ENCODE measurements at regions not wholly inside any gene's neighbourhood (a gene's known extent, or its start where the extent isn't known, plus 50 kb on each side); places are given as distances from the start of the nearest gene placed in this dataset.
"Not testable (repeated sequence)": the region's sequence is repeated elsewhere in the genome, so short reads cannot be mapped to it uniquely, and the experiment has no call there.

DNA sequence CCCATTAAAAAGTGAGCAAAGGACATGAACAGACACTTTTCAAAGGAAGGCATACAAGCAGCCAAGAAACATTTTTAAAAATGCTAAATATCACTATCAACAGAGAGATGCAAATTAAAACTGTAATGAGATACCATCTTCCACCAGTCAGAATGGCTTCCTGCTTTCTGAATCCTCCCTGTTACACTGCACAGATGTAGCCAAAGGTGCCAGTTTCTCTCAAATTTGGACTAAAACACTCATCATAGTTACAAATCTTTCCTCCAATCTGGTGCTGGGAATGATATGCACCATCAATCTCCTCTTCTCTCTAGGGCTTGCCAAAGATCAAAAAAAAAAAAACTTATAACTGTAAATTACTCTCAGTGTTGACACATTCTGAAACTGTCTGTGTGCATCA is 311.8 kb upstream of the CLEC14A start:
- in situ Hi-C loops (cut with HindIII; ENCODE audit: low pct_unique_long_range_greater_than_20kb, low sequenced_read_pairs), result no loop called here
- no peak for DNase-seq (ENCODE audit: low read depth)

DNA sequence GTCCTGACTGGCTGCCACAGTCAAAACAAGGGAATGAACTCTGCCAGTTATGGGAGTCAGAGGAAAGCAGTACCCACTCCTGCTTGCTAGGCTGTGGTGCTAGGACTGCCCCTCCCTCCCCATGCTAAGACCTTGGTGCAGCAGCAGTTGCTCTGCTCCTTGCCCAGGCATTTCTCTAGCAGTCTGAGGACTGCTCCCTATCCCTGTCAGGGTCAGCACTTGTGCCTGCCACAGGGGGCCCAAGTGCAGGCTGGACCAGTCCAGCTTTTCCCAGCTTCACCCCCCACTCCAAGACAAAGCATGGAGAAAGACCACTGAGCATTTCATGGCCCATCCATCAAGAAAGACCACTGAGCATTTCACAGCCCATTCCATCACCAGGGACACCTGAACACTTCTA is 305.8 kb upstream of the CLEC14A start:
- DNase-seq (ENCODE audit: low read depth), result no peak
- in situ Hi-C loops (cut with HindIII; ENCODE audit: low pct_unique_long_range_greater_than_20kb, low sequenced_read_pairs), result no loop called here

DNA sequence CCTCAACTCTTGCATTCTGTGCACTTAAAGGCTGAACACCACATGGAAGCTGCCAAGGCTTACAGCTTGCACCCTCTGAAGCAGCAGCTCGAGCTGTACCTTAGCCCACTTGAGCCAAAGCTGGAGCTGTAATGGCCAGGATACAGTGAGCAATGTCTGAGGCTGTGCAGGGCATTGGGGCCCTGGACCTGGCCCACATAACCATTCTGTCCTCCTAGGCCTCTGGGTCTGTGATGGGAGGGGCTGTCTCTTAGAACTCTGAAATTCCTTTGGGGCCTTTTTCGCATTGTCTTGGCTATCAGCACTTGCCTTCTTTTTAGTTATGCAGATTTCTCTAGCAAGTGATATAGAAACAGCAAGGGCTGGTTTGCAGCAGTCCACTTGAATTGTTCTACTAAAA is 303.8 kb upstream of the CLEC14A start:
- DNase-seq (ENCODE audit: low read depth), result no peak
- in situ Hi-C loops (cut with HindIII; ENCODE audit: low pct_unique_long_range_greater_than_20kb, low sequenced_read_pairs), result no loop called here

DNA sequence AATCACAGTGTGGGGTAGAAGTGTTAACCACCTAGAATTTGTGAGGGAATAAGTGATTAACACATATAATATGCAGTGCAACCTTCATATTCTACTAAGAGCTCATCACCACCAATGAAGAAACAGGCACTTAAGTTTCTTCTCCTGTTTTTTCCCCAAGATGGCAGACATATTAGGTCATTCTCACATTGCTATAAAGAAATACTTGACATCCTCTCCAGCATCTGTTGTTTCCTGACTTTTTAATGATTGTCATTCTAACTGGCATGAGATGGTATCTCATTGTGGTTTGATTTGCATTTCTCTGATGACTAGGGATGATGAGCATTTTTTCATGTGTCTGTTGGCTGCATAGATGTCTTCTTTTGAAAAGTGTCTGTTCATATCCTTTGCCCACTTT is 301.5 kb upstream of the CLEC14A start:
- DNase-seq (ENCODE audit: low read depth), result not testable (repeated sequence)

DNA sequence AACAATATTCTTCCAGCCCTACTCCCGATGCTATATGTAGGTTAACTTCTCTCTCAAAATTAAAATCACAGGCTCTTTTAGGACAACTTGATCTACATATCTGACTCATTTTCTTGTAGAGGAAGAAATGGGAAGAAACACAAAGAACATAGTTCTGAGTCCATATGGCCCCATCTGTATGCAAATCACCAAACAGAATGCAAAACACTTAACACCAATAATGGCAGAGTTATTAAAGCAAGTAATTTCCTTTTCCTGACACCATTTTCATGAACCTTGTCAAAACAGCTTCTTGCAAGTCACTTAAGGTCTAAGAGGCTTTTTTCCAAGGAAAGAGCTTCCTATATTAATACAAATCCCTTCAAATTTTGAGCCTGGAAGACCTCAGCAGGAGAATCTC is 300.4 kb upstream of the CLEC14A start:
- in situ Hi-C loops (cut with HindIII; ENCODE audit: low pct_unique_long_range_greater_than_20kb, low sequenced_read_pairs), result no loop called here
- DNase-seq (ENCODE audit: low read depth), result no peak

More for the DNA sequence above, 301.5 kb upstream of the CLEC14A start:
- in situ Hi-C loops (cut with HindIII; ENCODE audit: low pct_unique_long_range_greater_than_20kb, low sequenced_read_pairs), result not testable (repeated sequence)

DNA sequence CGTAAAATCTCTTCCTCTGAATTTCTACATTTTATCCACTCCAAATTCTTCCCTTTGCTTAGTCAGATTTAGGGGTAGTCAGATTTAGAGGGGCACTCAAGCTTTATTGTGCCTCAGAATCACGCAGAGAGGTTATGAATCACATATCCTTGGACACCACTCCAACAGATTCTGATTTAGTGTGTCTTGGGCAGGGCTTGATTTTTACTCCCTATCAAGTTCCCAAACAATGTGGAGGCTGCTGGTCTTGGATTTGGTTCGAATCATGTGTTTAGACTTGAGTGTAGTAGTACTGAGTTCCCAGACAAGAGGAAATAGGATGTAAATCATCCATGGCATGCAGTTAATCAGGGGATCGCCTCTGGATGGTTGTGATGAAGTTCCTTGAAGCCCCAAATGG is 298.1 kb upstream of the CLEC14A start:
- in situ Hi-C loops (cut with HindIII; ENCODE audit: low pct_unique_long_range_greater_than_20kb, low sequenced_read_pairs), result no loop called here
- no peak for DNase-seq (ENCODE audit: low read depth)

DNA sequence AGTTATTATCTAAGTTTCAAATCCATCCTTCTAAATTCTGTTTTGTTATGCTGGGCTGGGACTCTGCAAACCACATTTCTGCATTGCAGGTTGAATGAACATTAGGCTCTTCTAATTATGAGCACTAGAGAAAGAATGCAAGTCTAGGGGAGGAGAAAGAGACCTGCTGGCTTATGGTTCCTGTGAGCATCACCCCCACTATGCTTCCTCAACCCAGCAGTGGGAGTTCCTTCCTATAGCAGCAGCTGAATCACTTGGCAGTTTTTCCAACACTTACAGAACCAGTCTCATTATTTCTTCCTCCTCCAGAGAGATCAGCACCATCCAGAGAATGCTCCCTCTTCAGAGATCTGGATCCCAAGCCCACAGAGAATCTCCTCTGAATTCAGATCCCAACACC is 297.7 kb upstream of the CLEC14A start:
- no peak for DNase-seq (ENCODE audit: low read depth)
- in situ Hi-C loops (cut with HindIII; ENCODE audit: low pct_unique_long_range_greater_than_20kb, low sequenced_read_pairs), result no loop called here

DNA sequence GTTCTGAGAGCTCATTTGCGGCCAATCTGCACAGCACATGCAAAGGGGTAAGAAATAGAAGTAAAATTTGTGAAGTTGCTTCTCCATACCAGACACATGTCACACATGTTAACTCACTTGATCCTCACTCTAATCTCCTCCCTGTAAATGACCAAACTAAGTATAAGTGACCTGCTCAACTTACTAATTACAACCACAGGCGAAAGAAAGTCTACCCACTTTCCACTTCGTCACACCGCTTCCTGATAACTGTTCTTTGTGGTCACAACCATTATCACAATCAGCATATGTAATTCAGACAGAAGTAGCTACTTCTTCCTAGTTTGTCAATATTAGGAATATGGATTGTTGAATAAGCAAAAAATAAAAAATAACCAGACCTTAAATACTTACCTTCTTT is 293.7 kb upstream of the CLEC14A start:
- DNase-seq (ENCODE audit: low read depth), result no peak
- in situ Hi-C loops (cut with HindIII; ENCODE audit: low pct_unique_long_range_greater_than_20kb, low sequenced_read_pairs), result no loop called here

DNA sequence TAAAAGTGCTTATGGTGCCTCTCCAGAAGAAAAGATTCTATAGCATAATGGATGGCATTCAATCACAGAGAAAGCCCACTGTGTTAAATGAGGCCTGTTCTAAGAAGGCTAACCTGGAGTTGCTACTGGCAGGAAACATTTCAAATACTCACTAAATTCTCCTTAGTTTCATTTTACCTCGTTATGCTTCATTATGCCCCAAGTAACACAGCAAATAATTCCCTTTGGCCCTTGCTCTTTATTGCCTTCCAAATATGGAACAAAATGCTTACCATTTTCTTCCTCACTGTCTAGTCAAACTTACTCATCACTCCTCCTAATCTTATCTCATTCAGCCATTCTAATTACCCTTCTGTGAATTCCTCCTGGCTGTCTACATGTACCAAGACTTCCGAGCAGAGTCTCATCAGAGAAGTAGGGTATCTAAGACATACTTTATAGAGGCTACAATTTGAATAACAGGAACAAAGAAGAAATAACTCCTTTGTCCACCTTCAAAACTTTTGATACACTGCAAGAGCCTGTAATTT is 292.1 kb upstream of the CLEC14A start:
- DNase-seq (ENCODE audit: low read depth), result no peak
- in situ Hi-C loops (cut with HindIII; ENCODE audit: low pct_unique_long_range_greater_than_20kb, low sequenced_read_pairs), result no loop called here

DNA sequence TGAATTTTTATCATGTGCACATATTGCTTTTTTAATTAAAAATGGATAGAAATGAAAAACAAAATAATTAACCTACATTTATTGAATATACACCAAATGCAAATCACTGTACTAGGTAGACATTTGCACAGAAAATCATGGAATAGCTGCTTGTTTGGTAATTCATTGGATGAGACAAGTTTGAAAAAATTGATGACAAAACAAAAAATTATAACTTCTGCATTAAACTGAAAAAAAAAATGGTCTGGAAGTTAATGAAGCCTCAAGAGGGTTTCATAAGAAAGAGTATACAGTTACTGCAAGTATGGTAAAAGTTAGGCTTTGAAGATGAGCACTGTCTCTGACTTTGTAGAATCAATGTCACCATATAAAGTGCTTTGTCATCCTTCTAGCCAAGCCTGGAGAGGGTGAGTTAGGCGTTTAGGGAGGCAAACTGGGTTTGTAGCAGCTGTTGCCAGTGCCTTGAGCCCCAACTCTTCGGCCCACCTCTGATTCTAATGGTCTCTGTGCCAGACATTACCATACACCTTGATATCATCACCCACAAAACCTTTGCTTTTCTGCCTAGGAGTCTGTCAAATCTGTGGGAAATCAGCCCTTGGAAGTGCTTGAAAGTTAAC is 291.1 kb upstream of the CLEC14A start:
- in situ Hi-C loops (cut with HindIII; ENCODE audit: low pct_unique_long_range_greater_than_20kb, low sequenced_read_pairs), result no loop called here
- no peak for DNase-seq (ENCODE audit: low read depth)

DNA sequence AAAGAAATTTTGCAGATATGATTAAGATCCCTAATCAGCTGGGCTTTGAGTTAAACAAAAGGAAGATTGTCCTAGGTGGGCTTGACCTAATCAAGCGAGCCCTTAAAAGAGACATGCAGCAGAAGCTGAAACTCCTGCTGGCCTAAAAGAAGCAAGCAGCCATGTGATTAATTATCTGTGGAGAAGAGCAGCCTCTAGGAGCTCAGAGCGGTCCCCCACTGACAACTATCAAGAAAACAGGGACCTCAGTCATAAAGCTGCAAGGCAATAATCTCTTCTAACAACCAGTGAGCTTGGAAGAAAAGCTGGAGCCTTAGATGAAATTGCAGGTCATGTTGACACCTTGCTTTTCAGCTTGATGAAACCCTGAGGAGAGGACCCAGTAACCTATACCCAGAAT is 288.9 kb upstream of the CLEC14A start:
- in situ Hi-C loops (cut with HindIII; ENCODE audit: low pct_unique_long_range_greater_than_20kb, low sequenced_read_pairs), result no loop called here

DNA sequence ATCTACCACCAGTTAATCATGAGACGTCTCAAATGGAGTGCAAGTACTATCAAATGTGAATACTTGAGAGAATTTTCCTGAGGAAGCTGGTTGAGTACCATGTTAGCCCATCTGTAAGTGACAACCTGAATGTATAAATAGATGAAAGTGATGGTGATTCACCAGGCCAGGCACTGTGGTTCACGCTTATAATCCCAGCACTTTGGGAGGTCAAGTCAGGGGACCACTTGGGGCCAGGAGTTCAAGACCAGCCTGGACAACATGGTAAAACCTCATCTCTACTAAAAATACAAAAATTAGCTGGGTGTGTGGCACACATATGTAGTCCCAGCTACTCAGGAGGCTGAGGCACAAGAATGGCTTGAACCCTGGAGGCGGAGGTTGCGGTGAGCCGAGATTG is 288.0 kb upstream of the CLEC14A start:
- in situ Hi-C loops (cut with HindIII; ENCODE audit: low pct_unique_long_range_greater_than_20kb, low sequenced_read_pairs); DNase-seq (ENCODE audit: low read depth): not testable (repeated sequence)

More for the DNA sequence above, 288.9 kb upstream of the CLEC14A start:
- DNase-seq (ENCODE audit: low read depth), result no peak

DNA sequence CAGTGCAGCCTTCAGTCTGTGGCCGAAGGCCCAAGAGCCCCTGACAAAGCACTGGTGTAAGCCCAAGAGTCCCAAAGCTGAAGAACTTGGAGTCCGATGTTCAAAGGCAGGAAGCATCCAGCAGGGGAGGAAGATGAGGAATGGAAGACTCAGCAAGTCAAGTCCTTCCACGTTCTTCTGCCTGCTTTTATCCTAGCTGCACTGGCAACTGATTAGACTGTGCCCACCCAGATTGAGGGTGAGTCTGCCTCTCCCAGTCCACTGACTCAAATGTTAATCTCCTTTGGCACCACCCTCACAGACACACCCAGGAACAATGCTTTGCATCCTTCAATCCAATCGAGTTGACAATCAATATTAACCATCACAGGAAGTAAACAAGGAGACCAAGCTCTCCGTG is 282.2 kb upstream of the CLEC14A start:
- DNase-seq (ENCODE audit: low read depth); in situ Hi-C loops (cut with HindIII; ENCODE audit: low pct_unique_long_range_greater_than_20kb, low sequenced_read_pairs): not testable (repeated sequence)

DNA sequence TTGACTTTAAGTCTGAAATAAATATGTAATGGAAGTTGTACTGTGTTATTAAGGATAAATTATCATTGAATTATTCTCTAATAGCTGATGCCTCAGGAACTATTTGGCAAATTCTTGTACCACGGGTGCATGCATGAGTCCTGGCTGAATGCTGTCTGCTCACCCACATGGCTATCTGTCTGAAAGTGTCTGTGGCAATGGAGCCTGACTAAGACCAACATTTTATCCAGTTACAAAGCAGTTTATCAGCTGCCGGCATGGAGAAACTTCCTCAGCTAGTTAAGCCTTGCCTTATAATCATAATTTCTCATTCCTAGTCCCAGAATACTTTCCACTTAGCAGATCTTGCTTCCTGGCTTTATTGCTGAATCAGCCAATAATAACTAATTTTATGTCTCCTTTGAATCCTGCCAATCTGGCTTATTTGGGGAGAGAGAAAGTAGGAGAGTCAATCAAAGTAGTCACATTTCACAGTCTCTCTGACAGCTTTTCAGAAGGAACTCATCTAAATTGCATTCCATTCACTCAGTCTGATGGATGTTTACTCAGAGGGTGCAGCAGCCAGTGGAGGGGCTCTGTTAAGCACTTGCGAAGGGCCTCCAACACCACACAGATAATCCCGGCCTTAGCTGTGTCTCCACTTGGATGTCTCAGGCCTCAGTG is 280.6 kb upstream of the CLEC14A start:
- DNase-seq (ENCODE audit: low read depth), result no peak
- in situ Hi-C loops (cut with HindIII; ENCODE audit: low pct_unique_long_range_greater_than_20kb, low sequenced_read_pairs), result no loop called here

DNA sequence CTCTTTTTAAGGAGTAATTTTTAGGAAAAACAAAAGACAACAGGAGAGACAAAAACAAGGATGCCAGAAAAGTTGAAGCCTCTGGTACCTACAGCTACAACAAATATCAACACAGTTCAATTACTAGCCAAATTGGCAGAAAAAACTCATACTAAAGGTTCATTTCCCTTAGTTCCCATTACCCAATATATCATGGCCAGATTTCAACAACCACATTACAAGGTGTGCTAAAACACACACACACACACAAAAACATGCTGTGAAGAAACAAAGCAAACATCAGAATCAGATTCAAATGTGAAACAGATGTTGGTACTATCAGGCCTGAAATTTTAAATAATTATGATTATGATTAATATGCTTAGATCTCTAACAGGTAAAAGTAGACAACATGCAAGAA is 272.7 kb upstream of the CLEC14A start:
- in situ Hi-C loops (cut with HindIII; ENCODE audit: low pct_unique_long_range_greater_than_20kb, low sequenced_read_pairs), result no loop called here
- no peak for DNase-seq (ENCODE audit: low read depth)

DNA sequence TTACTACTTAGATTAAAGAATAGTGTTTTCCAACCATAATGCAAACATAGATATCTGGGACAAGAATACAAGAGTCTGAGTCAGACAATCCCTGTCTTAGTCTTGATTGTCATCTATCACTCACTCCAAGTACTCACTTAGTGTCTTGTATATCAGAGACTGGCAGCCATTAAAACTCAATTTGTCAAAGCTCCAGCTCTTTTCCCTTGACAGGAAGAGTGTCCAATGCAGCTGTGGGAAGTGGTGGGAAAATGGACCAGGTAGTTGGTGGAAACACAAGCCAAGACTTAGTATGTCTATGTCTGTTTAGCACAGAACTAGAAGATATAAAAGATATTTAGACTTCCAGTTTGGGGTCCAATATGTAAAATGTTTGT is 271.6 kb upstream of the CLEC14A start:
- in situ Hi-C loops (cut with HindIII; ENCODE audit: low pct_unique_long_range_greater_than_20kb, low sequenced_read_pairs), result no loop called here
- DNase-seq (ENCODE audit: low read depth), result no peak

DNA sequence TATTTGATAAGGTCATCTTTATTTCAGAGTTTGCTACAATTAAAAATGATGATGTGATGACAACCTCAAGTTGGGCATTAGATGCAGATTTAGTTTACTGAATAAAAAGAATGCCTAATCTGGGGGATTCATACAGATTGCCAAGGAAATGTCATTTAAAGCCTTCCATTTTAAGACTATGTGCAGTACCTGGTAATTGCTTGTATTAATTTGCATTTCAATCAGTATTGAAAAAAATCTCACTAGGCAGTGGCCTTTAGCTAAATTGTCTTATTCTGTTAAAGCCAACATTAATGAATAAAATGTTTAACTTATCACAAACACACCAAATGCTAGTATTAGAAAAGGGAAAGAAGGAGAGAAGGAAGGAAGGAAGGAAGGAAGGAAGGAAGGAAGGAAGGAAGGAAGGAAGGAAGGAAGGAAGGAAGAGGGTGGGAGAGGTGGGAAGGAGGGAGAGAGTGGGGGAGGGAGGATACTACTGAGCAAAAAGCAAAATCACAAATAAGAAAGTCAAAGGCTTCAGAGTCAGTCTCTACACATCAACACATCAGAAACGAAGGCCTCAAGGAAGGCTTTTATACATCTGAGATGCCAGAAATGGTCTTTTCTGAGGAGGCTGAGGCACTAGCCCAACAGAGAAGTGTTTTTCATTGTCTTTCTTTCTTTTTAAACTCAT is 271.1 kb upstream of the CLEC14A start:
- in situ Hi-C loops (cut with HindIII; ENCODE audit: low pct_unique_long_range_greater_than_20kb, low sequenced_read_pairs), result no loop called here
- no peak for DNase-seq (ENCODE audit: low read depth)

DNA sequence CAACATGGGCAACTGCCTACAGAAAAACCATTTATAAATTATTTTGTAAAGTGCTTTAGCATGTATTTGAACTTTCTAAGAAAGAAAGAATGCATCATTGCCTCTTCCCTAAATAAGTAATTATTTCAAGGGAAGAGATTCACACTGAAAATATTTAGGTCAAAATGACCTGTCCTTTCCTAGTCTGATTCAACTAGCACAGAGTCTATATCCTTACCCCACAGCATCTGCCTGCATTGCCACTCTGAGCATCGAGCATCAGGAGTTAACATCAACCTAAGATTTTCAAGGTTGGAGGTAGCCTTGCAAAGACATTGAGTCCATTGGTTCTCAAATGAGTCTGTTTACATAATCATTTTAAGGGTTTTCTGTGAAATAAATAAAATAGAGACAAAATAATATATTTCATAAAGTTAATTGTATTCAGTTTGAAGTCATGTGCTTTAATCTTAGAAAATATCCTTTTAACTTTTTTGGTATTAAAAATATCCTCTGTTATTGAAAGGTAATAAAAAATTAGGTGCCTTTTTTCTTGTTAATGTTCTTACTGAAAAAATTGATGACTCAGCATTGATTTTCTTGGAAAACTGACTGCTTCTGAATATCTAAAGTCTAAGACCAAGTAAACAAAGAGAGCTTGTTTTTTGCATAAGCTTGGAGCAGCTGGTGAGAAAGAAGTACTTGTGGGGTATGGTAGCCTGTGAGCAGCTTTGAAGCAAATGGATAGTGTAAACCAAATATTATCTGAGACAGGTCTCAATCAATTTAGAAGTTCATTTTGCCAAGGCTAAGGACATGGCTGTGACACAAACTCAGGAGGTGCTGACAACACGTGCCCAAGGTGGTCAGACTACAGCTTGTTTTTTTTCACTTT is 269.0 kb upstream of the CLEC14A start:
- DNase-seq (ENCODE audit: low read depth), result no peak
- in situ Hi-C loops (cut with HindIII; ENCODE audit: low pct_unique_long_range_greater_than_20kb, low sequenced_read_pairs), result no loop called here

DNA sequence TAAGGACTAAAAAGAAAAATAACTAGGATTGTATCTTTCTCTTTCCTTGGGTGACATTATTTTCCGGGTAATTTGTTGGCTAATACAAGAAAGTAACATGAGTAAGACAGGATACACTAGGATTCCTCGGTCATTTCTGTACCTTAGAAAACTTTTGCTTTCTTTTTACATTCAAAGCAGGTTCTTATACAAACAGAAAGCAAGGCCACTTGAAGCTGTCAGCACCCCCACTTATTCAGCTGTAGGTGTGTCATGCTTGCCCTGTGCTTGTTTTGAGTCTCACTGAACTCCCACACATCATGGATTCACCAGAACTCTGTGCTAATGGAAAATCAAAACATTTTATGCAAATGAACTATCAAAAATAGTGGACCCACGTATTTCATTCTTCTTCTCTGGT is 266.8 kb upstream of the CLEC14A start:
- in situ Hi-C loops (cut with HindIII; ENCODE audit: low pct_unique_long_range_greater_than_20kb, low sequenced_read_pairs), result no loop called here
- no peak for DNase-seq (ENCODE audit: low read depth)
